Esophagus muscularis mucosa (tissue), 4 donors: ENCODE measurements at regions not wholly inside any gene's neighbourhood (a gene's known extent, or its start where the extent isn't known, plus 50 kb on each side); places are given as distances from the start of the nearest gene placed in this dataset.

ENCODE experiments used
- DNase-seq: peaks from one replicate; pipeline ENCODE4 v3.0.0-alpha.2; 2017; ENCODE audit errors: extremely low spot score
- H3K27ac ChIP-seq, 4 donors: fragments of 200-600 bp; sonication (generic); replicated peaks in 1 of 4; 1 replicate in 3 of 4; 2 replicates in 1 of 4; pipeline ENCODE4 v1.5.1; 2016 to 2019; ENCODE audit warnings: mild to moderate bottlenecking in 1 of 4
- H3K27me3 ChIP-seq, 4 donors: fragments of 200-600 bp; sonication (generic); one replicate each; pipeline versions ENCODE4 v1.5.1 to v1.6.0; 2016 to 2019
- H3K36me3 ChIP-seq, 4 donors: fragments of 200-600 bp; sonication (generic); one replicate each; pipeline ENCODE4 v1.5.1; 2016 to 2019
- H3K4me1 ChIP-seq, 4 donors: fragments of 200-600 bp; sonication (generic); one replicate each; pipeline ENCODE4 v1.5.1; 2016 to 2019
- H3K4me3 ChIP-seq, 4 donors: fragments of 200-600 bp; sonication (generic); 1 replicate in 2 of 4; 2 replicates in 2 of 4; pipeline ENCODE4 v1.5.1; 2016 to 2019; ENCODE audit warnings: mild to moderate bottlenecking in 4 of 4, moderate library complexity in 1 of 4
- H3K9me3 ChIP-seq, 4 donors: fragments of 200-600 bp; sonication (generic); 1 replicate in 3 of 4; 2 replicates in 1 of 4; pipeline ENCODE4 v1.5.1; 2016 to 2019
- EP300 ChIP-seq: sonication (generic); formaldehyde crosslinking; IDR thresholded peaks from one replicate; pipeline ENCODE4 v1.6.1; 2017; ENCODE audit warnings: antibody characterized with exemption
- POLR2A ChIP-seq: fragments of 450-650 bp; IDR thresholded peaks from one replicate; pipeline ENCODE4 v1.6.1; 2017; ENCODE audit warnings: antibody characterized with exemption, moderate library complexity, mild to moderate bottlenecking, low read depth
- POLR2AphosphoS5 ChIP-seq, 2 donors: sonication (generic); formaldehyde crosslinking; IDR thresholded peaks; one replicate each; pipeline ENCODE4 v1.6.1; 2017; ENCODE audit warnings: antibody characterized with exemption in 2 of 2
- WGBS: methylation state at CpG from one replicate; pipeline ENCODE4 v1.1.5; 2018; 5-methylcytosine and 5-hydroxymethylcytosine counted together
- intact Hi-C: fragments of 100-400 bp; cut with DNase I; formaldehyde crosslinking; loops from one replicate; pipeline ENCODE4 v1.15.1; 2023
- TF ChIP-seq, protein P1 (sequence below), 3 experiments: fragments of 200-600 bp in 2 of 3; fragments of 450-650 bp in 1 of 3; sonication (generic) in 2 of 3; IDR thresholded peaks; one replicate each; pipeline ENCODE4 v1.5.1; 2017 to 2019; ENCODE audit warnings: antibody characterized with exemption in 3 of 3, mild to moderate bottlenecking in 2 of 3, moderate library complexity in 1 of 3

DNA sequence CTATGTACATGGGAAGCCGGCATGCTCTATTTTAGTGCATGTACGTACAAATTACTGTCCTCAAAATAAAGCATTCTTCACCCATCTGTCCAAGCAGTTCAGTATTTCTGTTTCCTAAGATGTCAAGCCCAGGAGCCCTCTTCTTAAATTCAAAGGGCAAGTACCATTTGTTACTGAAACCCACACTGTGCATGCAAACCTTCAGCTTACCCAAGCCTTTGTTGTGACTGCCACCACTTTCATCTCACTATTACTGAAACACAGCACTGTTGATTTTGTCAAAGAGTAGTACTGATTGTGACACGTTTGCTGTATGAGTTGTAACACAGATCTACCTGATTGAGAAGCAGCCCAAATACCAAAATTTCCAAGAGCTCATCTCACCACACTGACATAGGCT is 390.4 kb upstream of the IZUMO3 start:
- 62% methylated on average over 3 of the region's 3 CpGs for WGBS
- DNase-seq, result no peak
- no peaks in the 10 kb centered on the region for H3K36me3 ChIP-seq
- H3K9me3 ChIP-seq, result no peaks in the 10 kb centered on the region
- H3K4me3 ChIP-seq, result no peak overlapping the region
- intact Hi-C loops, result no loop called here
- TF ChIP-seq POLR2AphosphoS5 (IDR thresholded peaks at IDR 0.05) (no peak), EP300 (no peak), POLR2A (no peak)
- TF ChIP-seq, protein P1, sequence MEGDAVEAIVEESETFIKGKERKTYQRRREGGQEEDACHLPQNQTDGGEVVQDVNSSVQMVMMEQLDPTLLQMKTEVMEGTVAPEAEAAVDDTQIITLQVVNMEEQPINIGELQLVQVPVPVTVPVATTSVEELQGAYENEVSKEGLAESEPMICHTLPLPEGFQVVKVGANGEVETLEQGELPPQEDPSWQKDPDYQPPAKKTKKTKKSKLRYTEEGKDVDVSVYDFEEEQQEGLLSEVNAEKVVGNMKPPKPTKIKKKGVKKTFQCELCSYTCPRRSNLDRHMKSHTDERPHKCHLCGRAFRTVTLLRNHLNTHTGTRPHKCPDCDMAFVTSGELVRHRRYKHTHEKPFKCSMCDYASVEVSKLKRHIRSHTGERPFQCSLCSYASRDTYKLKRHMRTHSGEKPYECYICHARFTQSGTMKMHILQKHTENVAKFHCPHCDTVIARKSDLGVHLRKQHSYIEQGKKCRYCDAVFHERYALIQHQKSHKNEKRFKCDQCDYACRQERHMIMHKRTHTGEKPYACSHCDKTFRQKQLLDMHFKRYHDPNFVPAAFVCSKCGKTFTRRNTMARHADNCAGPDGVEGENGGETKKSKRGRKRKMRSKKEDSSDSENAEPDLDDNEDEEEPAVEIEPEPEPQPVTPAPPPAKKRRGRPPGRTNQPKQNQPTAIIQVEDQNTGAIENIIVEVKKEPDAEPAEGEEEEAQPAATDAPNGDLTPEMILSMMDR (IDR thresholded peaks at IDR 0.05), result no peak
- no peaks in the 10 kb centered on the region for H3K4me1 ChIP-seq
- no peak overlapping the region for H3K27ac ChIP-seq
- no peaks in the 10 kb centered on the region for H3K27me3 ChIP-seq

DNA sequence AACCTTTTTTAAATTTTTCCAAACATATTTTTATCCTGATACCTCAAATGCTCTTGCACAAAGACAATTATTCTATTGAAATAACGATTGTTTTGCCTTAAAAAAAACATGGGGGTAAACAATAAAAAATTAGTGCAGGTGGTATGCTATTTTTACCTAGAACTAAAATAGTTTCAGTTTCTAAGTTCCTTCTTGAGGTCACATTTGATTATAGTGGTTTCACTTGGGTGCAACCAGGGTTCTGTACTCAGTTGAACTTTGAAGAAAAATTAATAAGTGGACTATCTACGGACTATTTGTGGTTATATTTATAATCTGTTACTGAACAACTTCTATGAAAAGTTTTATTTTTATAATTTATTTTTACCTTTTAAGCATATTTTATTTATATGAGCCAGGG is 387.1 kb upstream of the IZUMO3 start:
- no peaks in the 10 kb centered on the region for H3K36me3 ChIP-seq
- DNase-seq, result no peak

DNA sequence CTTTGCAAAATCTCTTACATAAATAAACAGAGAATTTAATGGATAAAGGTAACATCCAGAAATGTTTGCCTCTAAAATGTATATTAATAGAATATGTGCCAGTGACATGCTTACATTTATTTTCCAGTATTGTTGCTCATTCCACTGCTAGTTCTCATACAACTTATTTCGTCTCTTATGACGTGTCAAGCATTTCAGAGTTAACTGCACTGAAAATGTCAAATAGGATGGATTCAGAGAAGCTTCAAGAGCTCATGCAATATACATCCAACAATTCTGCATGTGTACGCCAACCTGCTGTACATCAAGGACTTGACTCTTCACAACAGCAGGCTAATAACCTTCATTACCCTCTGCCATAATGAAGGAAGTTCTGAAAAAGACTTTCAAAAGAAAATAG is 386.2 kb upstream of the IZUMO3 start:
- Histone ChIP-seq H3K27me3 (no peaks in the 10 kb centered on the region), H3K27ac (no peak overlapping the region), H3K4me3 (no peak overlapping the region), H3K4me1 (no peaks in the 10 kb centered on the region), H3K36me3 (no peaks in the 10 kb centered on the region), H3K9me3 (no peaks in the 10 kb centered on the region)
- 34% methylated on average over 3 of the region's 3 CpGs for WGBS
- TF ChIP-seq, protein P1 (IDR thresholded peaks at IDR 0.05), result no peak
- TF ChIP-seq EP300, result no peak
- TF ChIP-seq POLR2AphosphoS5 (IDR thresholded peaks at IDR 0.05), result no peak
- no peak for TF ChIP-seq POLR2A
- DNase-seq, result no peak
- intact Hi-C loops, result no loop called here

More for the DNA sequence above, 387.1 kb upstream of the IZUMO3 start:
- Histone ChIP-seq H3K4me1 (no peaks in the 10 kb centered on the region), H3K27ac (no peak overlapping the region), H3K4me3 (no peak overlapping the region), H3K27me3 (no peaks in the 10 kb centered on the region), H3K9me3 (no peaks in the 10 kb centered on the region)
- intact Hi-C loops, result no loop called here
- WGBS, result 87% methylated on average over 2 of the region's 2 CpGs
- TF ChIP-seq EP300 (no peak), POLR2A (no peak), POLR2AphosphoS5 (IDR thresholded peaks at IDR 0.05) (no peak)
- TF ChIP-seq, protein P1 (IDR thresholded peaks at IDR 0.05), result no peak

DNA sequence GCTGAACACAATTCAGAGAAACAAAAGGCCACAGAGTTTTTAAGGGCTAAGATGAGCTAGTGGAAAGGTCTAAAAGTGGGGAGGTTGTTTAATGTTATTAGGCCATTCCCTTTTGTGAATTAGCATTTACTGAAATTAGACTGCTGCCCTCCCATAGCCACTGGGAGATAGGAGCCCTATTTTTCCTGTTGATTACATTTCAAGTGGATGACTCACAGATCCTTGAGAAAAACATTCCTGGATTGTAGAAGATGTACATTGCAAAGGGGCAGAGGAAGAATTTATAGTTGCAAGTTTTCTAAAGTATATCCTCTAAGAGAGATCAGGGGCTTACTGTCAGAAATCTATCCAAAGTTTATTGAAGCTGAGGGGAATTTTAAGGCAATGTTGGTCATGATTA is 367.1 kb upstream of the IZUMO3 start:
- H3K27ac ChIP-seq, result peak overlapping the region in 1 of 4 donors; percentile 28
- no peaks in the 10 kb centered on the region for H3K36me3 ChIP-seq
- TF ChIP-seq POLR2A (no peak), EP300 (no peak), POLR2AphosphoS5 (IDR thresholded peaks at IDR 0.05) (no peak)
- TF ChIP-seq, protein P1 (IDR thresholded peaks at IDR 0.05), result no peak
- no peak overlapping the region for H3K4me3 ChIP-seq
- peaks cover 0 to 25% (median 6%) of the 10 kb centered on the region in 4 donors for H3K4me1 ChIP-seq
- no peak for DNase-seq
- H3K9me3 ChIP-seq, result no peaks in the 10 kb centered on the region
- intact Hi-C loops, result no loop called here
- H3K27me3 ChIP-seq, result no peaks in the 10 kb centered on the region

DNA sequence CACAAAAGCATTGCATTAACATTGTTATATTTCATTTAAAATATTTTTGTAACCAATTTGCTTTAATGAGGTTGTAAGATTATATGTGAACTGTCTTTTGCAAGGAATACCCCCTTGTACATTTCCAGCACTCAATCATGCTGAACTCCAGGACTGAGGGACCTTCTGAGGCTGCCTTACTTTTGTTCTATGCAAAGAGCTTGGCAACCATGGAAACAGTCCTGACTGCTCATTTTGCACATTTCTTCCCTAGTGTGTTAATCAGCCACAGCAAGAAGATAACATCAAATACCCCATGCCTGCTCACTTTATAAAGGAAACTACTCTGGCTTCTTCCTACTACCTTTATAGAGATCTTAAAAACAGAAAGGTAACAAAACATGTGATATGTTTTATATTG is 355.6 kb upstream of the IZUMO3 start:
- Histone ChIP-seq H3K9me3 (no peaks in the 10 kb centered on the region), H3K27me3 (no peaks in the 10 kb centered on the region), H3K36me3 (no peaks in the 10 kb centered on the region), H3K4me3 (no peak overlapping the region), H3K4me1 (peaks cover 0 to 22% (median 2%) of the 10 kb centered on the region in 4 donors), H3K27ac (no peak overlapping the region)
- TF ChIP-seq POLR2A (no peak), POLR2AphosphoS5 (IDR thresholded peaks at IDR 0.05) (no peak), EP300 (no peak)
- TF ChIP-seq, protein P1 (IDR thresholded peaks at IDR 0.05), result no peak
- no peak for DNase-seq
- intact Hi-C loops, result no loop called here
